ENCODE measurements at regions not wholly inside any gene's neighbourhood (a gene's known extent, or its start where the extent isn't known, plus 50 kb on each side); places are given as distances from the start of the nearest gene placed in this dataset.

DNA sequence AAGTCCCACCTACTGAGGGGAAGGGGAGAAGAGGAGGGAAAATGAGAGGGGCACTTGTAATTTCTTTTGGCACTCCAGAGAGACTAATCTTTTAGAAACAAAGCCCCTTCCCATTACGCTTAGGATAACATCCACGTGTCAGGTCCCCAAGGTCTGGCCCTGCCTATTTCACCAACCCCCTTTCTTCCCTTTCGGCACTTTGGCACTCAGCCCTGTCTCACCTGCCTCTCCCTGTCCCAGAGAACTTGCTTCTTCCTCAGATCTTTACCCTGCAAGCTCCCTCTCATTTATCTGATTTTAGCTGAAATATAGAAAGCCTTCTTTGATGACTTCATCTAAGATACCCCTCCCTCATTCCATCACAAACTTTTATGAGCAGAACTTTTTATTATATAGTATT lies 55.5 kb downstream of the RASSF10 start:
- Mint-ChIP-seq H3K4me3 (no peak overlapping the region), H3K27me3 (ENCODE audit: low read depth) (no peaks in the 10 kb centered on the region; the same call in 1 of the 2 replicates), H3K4me1 (no peaks in the 10 kb centered on the region), H3K27ac (no peak overlapping the region), H3K9me3 (peaks cover 11% of the 10 kb centered on the region), H3K36me3 (no peaks in the 10 kb centered on the region)
- POLR2A ChIA-PET, result no interaction called here
- CTCF ChIA-PET, result no interaction called here
- TF ChIP-seq ESRRA (CRISPR knock-in tag; IDR thresholded peaks at IDR 0.05; ENCODE audit: borderline replicate concordance) (no peak), ELF4 (CRISPR knock-in tag; IDR thresholded peaks at IDR 0.05; ENCODE audit: low read depth) (no peak), FOXP1 (CRISPR knock-in tag; IDR thresholded peaks at IDR 0.05; ENCODE audit: borderline replicate concordance) (no peak), ZNF219 (CRISPR knock-in tag; IDR thresholded peaks at IDR 0.05; ENCODE audit: borderline replicate concordance) (no peak), ZNF263 (CRISPR knock-in tag; IDR thresholded peaks at IDR 0.05; ENCODE audit: low read depth) (no peak), NFATC4 (CRISPR knock-in tag; IDR thresholded peaks at IDR 0.05) (no peak)
- TF ChIP-seq, protein P1, sequence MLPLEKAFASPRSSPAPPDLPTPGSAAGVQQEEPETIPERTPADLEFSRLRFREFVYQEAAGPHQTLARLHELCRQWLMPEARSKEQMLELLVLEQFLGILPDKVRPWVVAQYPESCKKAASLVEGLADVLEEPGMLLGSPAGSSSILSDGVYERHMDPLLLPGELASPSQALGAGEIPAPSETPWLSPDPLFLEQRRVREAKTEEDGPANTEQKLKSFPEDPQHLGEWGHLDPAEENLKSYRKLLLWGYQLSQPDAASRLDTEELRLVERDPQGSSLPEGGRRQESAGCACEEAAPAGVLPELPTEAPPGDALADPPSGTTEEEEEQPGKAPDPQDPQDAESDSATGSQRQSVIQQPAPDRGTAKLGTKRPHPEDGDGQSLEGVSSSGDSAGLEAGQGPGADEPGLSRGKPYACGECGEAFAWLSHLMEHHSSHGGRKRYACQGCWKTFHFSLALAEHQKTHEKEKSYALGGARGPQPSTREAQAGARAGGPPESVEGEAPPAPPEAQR (CRISPR knock-in tag; IDR thresholded peaks at IDR 0.05), result no peak
- TF ChIP-seq, protein P2, sequence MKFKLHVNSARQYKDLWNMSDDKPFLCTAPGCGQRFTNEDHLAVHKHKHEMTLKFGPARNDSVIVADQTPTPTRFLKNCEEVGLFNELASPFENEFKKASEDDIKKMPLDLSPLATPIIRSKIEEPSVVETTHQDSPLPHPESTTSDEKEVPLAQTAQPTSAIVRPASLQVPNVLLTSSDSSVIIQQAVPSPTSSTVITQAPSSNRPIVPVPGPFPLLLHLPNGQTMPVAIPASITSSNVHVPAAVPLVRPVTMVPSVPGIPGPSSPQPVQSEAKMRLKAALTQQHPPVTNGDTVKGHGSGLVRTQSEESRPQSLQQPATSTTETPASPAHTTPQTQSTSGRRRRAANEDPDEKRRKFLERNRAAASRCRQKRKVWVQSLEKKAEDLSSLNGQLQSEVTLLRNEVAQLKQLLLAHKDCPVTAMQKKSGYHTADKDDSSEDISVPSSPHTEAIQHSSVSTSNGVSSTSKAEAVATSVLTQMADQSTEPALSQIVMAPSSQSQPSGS (CRISPR knock-in tag; IDR thresholded peaks at IDR 0.05; ENCODE audit: borderline replicate concordance, low read depth), result no peak
- TF ChIP-seq, protein P3, sequence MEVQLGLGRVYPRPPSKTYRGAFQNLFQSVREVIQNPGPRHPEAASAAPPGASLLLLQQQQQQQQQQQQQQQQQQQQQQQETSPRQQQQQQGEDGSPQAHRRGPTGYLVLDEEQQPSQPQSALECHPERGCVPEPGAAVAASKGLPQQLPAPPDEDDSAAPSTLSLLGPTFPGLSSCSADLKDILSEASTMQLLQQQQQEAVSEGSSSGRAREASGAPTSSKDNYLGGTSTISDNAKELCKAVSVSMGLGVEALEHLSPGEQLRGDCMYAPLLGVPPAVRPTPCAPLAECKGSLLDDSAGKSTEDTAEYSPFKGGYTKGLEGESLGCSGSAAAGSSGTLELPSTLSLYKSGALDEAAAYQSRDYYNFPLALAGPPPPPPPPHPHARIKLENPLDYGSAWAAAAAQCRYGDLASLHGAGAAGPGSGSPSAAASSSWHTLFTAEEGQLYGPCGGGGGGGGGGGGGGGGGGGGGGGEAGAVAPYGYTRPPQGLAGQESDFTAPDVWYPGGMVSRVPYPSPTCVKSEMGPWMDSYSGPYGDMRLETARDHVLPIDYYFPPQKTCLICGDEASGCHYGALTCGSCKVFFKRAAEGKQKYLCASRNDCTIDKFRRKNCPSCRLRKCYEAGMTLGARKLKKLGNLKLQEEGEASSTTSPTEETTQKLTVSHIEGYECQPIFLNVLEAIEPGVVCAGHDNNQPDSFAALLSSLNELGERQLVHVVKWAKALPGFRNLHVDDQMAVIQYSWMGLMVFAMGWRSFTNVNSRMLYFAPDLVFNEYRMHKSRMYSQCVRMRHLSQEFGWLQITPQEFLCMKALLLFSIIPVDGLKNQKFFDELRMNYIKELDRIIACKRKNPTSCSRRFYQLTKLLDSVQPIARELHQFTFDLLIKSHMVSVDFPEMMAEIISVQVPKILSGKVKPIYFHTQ (CRISPR knock-in tag; IDR thresholded peaks at IDR 0.05), result no peak
- TF ChIP-seq, protein P4, sequence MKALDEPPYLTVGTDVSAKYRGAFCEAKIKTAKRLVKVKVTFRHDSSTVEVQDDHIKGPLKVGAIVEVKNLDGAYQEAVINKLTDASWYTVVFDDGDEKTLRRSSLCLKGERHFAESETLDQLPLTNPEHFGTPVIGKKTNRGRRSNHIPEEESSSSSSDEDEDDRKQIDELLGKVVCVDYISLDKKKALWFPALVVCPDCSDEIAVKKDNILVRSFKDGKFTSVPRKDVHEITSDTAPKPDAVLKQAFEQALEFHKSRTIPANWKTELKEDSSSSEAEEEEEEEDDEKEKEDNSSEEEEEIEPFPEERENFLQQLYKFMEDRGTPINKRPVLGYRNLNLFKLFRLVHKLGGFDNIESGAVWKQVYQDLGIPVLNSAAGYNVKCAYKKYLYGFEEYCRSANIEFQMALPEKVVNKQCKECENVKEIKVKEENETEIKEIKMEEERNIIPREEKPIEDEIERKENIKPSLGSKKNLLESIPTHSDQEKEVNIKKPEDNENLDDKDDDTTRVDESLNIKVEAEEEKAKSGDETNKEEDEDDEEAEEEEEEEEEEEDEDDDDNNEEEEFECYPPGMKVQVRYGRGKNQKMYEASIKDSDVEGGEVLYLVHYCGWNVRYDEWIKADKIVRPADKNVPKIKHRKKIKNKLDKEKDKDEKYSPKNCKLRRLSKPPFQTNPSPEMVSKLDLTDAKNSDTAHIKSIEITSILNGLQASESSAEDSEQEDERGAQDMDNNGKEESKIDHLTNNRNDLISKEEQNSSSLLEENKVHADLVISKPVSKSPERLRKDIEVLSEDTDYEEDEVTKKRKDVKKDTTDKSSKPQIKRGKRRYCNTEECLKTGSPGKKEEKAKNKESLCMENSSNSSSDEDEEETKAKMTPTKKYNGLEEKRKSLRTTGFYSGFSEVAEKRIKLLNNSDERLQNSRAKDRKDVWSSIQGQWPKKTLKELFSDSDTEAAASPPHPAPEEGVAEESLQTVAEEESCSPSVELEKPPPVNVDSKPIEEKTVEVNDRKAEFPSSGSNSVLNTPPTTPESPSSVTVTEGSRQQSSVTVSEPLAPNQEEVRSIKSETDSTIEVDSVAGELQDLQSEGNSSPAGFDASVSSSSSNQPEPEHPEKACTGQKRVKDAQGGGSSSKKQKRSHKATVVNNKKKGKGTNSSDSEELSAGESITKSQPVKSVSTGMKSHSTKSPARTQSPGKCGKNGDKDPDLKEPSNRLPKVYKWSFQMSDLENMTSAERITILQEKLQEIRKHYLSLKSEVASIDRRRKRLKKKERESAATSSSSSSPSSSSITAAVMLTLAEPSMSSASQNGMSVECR (CRISPR knock-in tag; IDR thresholded peaks at IDR 0.05; ENCODE audit: borderline replicate concordance), result no peak
- ATAC-seq (no peak), DNase-seq (ENCODE audit: low spot score) (no peak)

DNA sequence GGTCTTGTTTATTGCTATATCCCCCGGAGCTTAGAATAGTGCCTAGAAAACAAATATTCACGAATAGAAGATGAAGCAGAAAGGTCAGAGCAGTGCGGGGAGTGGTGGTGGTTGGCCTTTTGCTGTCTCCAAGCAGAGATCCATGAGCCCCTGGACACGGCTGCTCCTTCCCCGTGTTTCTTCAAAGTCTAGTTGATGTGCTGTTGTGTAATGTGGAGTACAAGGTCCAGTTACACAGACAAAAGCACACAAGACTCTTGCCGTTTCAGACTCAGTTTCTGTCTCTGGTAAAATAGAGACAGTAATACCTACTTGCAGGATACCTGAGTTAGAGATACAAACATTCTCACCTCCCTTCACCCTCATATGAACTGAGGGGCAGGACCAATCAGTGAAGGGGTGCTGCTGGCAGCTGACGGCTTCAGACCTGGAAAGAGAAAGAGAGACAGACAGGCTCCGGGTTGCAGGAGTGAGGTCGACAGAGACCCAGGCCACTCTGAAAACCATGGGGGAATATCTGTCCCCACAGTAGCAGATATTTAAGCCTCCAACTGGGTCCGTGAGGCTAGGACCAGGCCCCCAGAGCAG lies 56.2 kb downstream of the RASSF10 start:
- Mint-ChIP-seq H3K9me3 (peaks cover 11% of the 10 kb centered on the region), H3K36me3 (no peaks in the 10 kb centered on the region), H3K4me3 (no peak overlapping the region), H3K4me1 (no peaks in the 10 kb centered on the region), H3K27me3 (ENCODE audit: low read depth) (no peaks in the 10 kb centered on the region; the same call in 1 of the 2 replicates), H3K27ac (no peak overlapping the region)
- ChIA-PET POLR2A (no interaction called here), CTCF (no interaction called here)
- no peak for TF ChIP-seq ZNF396 (CRISPR knock-in tag; IDR thresholded peaks at IDR 0.05; ENCODE audit: borderline replicate concordance)
- DNase-seq (ENCODE audit: low spot score), result no peak
- ATAC-seq, result no peak

DNA sequence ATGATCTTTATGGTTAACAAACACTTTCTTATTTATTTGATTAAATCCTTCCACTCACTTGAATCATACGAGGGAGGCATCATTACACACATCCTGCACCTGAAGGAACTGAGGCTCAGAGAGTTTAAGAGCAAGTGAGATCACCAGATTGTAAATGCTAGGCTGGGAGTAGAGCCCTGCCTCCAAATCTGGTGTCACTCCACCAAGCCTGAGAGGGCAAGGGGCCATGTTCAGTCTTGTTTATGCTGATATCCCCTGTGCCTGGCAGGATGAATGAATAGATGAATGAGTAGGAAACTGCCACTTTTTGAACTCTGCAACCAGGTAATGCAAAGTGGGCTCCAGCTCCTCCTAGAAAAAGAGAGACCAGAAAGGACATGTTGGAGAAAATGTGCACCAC lies 59.1 kb downstream of the RASSF10 start:
- ChIA-PET CTCF (no interaction called here), POLR2A (no interaction called here)
- Mint-ChIP-seq H3K27me3 (ENCODE audit: low read depth) (no peaks in the 10 kb centered on the region; the same call in none of the 2 replicates), H3K9me3 (peaks cover 4% of the 10 kb centered on the region), H3K27ac (no peak overlapping the region), H3K36me3 (no peaks in the 10 kb centered on the region), H3K4me3 (no peak overlapping the region), H3K4me1 (no peaks in the 10 kb centered on the region)
- DNase-seq (ENCODE audit: low spot score) (no peak), ATAC-seq (no peak)
- TF ChIP-seq, protein P5, sequence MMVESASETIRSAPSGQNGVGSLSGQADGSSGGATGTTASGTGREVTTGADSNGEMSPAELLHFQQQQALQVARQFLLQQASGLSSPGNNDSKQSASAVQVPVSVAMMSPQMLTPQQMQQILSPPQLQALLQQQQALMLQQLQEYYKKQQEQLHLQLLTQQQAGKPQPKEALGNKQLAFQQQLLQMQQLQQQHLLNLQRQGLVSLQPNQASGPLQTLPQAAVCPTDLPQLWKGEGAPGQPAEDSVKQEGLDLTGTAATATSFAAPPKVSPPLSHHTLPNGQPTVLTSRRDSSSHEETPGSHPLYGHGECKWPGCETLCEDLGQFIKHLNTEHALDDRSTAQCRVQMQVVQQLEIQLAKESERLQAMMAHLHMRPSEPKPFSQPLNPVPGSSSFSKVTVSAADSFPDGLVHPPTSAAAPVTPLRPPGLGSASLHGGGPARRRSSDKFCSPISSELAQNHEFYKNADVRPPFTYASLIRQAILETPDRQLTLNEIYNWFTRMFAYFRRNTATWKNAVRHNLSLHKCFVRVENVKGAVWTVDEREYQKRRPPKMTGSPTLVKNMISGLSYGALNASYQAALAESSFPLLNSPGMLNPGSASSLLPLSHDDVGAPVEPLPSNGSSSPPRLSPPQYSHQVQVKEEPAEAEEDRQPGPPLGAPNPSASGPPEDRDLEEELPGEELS (CRISPR knock-in tag; IDR thresholded peaks at IDR 0.05), result no peak
- TF ChIP-seq JUN (CRISPR knock-in tag; IDR thresholded peaks at IDR 0.05), result no peak
- no peak for TF ChIP-seq ATF1 (CRISPR knock-in tag; IDR thresholded peaks at IDR 0.05)
- TF ChIP-seq ESRRA (CRISPR knock-in tag; IDR thresholded peaks at IDR 0.05; ENCODE audit: borderline replicate concordance), result no peak
- TF ChIP-seq NFYB (CRISPR knock-in tag; conservative IDR thresholded peaks at IDR 0.05; ENCODE audit: low read depth), result no peak
- TF ChIP-seq OVOL2 (CRISPR knock-in tag; IDR thresholded peaks at IDR 0.05; ENCODE audit: borderline replicate concordance), result no peak
